ENCODE measurements at regions not wholly inside any gene's neighbourhood (a gene's known extent, or its start where the extent isn't known, plus 50 kb on each side); places are given as distances from the start of the nearest gene placed in this dataset.

DNA sequence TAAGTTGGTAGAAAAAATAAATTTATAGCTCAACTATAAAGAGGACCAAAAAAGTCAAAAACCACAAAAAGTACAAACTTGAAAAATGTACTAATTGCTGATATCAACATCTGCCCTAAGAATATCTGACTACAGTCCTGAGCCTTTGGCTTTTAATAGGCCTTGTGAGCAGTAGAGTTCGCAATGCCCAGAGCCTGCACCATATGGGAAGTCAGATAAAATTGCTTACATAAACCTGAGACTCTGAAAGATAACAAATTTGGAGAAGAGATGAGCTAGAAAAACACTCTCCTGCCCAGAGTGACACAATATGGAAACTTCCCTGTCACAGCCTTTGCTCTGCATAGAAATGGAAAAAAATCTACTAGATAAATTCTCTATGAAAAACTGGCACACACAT lies 368.0 kb upstream of the GRIN3A start:
- TF ChIP-seq CTCF (IDR thresholded peaks at IDR 0.05) = no peak
- TF ChIP-seq POLR2A (IDR thresholded peaks at IDR 0.05) = no peak

Data from thyroid gland (tissue), 4 donors.